NCI-H1417 (cell line): ENCODE measurements at regions not wholly inside any gene's neighbourhood (a gene's known extent, or its start where the extent isn't known, plus 50 kb on each side); places are given as distances from the start of the nearest gene placed in this dataset.

Experiments used
- DNase-seq, 3 experiments: peaks; one replicate each; lab custom pipeline; 2025; lab: John Stamatoyannopoulos, UW

GRCh38 chr9:108188976-108189375 is 666.8 kb downstream of the ACTL7B start:
- DNase-seq = no peak

GRCh38 chr9:108188482-108188881 is 667.3 kb downstream of the ACTL7B start:
- no peak for DNase-seq

- DNase-seq = no peak
Observed at GRCh38 chr9:108186642-108187395, 669.0 kb downstream of the ACTL7B start.

GRCh38 chr9:108185613-108186012 is 670.2 kb downstream of the ACTL7B start:
- no peak for DNase-seq

DNA sequence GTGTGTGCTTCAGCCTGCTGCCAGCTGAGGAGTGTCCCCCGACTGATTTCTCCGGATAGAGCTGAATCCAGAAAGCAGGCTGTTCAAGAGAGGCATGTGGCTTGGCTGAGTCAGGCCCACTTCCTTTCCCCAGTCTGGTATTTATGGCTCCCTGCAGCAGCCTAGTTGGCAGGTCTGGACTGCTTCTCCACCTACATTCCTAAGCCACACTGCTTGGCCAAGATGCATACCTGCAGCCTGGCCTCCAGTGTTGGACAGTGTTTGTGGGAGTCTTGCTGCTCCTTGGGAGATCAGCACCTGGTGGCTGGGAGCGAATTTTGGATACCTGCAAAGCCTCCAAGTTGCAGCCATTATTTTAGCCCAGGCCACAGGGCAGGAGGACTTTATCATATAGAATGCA is 670.8 kb downstream of the ACTL7B start:
- DNase-seq = no peak

GRCh38 chr9:108184009-108184408 is 671.8 kb downstream of the ACTL7B start:
- DNase-seq = no peak

- DNase-seq = no peak
Observed at GRCh38 chr9:108182950-108183381, 672.8 kb downstream of the ACTL7B start.

- DNase-seq = no peak
Observed at GRCh38 chr9:108182270-108182669, 673.5 kb downstream of the ACTL7B start.

GRCh38 chr9:108181441-108181840 is 674.3 kb downstream of the ACTL7B start:
- no peak for DNase-seq

- no peak for DNase-seq
Observed at GRCh38 chr9:108180541-108180940, 675.2 kb downstream of the ACTL7B start.

DNA sequence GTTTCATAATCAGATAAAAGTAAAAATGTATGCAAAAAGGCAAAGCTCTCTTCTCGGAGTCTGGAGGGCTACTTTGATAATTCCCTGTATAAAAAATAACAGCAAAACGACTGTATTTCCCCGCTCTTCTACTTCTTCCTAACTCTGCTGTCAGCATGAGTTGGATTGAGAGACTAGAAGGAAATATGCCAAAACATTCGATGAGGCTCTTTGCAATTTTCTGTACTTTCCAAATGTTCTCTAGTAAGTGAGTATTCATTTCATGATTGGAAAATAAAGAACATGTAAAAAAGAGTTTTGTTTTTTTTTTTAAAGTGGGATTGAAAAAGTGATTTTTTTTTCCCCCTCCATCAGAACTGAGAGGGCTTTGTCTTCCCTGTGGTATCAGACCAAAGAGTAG is 677.5 kb downstream of the ACTL7B start:
- DNase-seq = no peak

- no peak for DNase-seq
Observed at GRCh38 chr9:108168236-108168850, 678.8 kb upstream of the KLF4 start.

GRCh38 chr9:108167136-108167900 is 677.7 kb upstream of the KLF4 start:
- DNase-seq = no peak

GRCh38 chr9:108166519-108166918 is 677.0 kb upstream of the KLF4 start:
- DNase-seq = no peak

GRCh38 chr9:108163321-108164005 is 673.9 kb upstream of the KLF4 start:
- DNase-seq = no peak

GRCh38 chr9:108162664-108163063 is 673.1 kb upstream of the KLF4 start:
- DNase-seq = no peak

DNA sequence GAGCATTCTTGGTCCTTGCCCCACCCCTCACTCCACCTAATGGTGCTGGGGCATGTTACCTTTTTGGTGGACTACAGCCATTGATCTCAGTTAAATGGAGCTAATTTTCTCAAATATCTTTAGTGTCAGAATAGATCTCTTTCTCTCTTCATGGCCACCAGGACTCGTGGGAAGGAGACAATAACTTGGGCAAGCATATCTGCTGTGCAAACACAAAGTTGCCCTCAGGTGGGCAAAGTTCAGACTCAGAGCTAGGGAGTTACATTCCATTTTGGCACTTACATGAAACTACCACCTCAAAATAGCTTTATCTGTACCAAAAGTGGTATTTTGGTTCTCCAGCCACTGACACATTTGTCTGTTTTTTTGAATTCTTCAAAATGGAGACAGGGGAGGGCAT is 671.9 kb upstream of the KLF4 start:
- no peak for DNase-seq

DNA sequence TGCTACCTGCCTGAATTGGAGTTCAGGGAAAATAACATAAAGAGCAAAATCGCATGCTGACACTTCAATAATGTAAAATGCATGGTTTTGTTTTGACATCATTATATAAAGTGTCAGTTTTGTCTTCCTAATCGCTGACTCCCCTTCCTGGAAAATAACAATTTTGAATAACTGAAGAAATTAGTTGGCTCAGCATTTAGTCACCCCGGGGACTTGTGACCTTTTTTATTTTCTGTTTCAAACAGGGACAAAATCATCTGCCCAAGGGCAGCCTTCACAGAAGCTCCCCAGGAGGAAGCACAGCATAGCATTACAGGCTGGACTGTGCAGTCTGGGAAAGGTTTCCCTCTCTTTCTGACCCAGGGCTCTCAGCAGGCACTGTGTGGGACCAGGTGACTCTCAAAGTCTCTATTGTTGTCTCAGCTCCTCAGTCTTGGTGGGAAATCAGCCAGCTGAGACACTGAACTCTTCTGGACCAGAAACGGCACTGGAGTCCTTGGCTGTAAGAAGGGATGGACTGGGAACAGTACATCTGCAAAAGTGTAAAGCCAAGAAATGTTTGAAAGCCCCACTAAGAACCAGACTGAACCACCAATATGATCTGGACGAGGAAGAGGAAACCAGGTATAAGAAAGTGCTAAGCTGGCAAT is 671.3 kb upstream of the KLF4 start:
- peak in 1 of 3 experiments; percentile 23 for DNase-seq

DNA sequence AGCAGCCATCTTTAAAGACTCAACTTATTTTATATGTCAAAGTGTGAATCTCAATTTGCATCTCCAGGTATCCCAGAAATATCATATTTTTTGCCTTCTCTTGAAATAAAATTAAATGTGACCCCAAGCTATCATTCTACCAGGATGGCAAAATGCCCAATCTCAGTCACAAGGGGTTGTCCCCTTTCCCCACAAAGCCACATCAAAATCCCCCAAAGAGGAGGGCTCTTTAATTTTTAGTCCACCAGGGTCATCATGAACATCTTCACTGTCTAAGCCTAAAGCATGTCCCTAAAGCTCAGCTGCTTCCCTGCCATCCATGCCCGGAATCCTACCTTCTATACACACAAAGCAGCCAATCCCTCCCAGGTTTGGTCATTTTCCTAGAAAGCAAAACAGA is 670.5 kb upstream of the KLF4 start:
- DNase-seq = no peak

DNA sequence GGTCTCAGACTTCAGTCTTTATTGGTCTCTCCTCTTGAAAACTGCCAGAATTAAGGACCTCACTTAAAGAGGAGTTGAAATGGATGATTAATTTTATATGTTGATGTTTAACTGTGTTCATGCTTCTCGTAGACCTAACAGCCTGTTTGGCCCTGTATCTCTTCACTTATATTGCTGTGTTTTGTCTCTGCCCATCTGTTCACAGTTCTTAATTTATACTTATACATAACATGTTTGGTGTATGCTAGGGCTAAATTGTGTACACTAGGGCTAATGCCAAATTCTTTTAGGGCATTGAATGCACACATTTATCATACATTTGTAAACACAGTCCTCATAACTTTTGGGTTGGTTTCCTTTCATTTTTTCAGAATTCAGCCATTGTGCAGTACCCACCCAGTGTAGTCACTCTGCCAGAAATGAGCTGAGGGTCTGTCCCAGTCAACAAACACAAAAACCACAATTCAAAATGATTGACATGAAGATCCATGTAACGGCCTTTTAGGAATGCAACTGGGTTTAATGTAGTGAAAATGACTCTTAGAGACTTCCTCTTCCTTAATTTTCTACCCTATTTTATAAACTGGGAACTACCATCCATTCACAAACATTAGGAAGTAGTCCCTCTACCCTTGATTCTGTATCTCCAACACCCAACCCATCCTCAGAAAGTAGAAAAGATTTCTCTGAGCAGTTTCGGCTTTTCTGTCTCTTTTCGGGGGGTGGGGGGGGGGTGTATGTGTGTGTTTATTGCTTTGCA is 668.8 kb upstream of the KLF4 start:
- no peak for DNase-seq
